Esophagus muscularis mucosa (tissue), 4 donors: ENCODE measurements at regions not wholly inside any gene's neighbourhood (a gene's known extent, or its start where the extent isn't known, plus 50 kb on each side); places are given as distances from the start of the nearest gene placed in this dataset.

Experiments
- DNase-seq: peaks from one replicate; pipeline ENCODE4 v3.0.0-alpha.2; 2017; ENCODE audit errors: extremely low spot score
- H3K27ac ChIP-seq, 4 donors: fragments of 200-600 bp; sonication (generic); replicated peaks in 1 of 4; 1 replicate in 3 of 4; 2 replicates in 1 of 4; pipeline ENCODE4 v1.5.1; 2016 to 2019; ENCODE audit warnings: mild to moderate bottlenecking in 1 of 4
- H3K27me3 ChIP-seq, 4 donors: fragments of 200-600 bp; sonication (generic); one replicate each; pipeline versions ENCODE4 v1.5.1 to v1.6.0; 2016 to 2019
- H3K36me3 ChIP-seq, 4 donors: fragments of 200-600 bp; sonication (generic); one replicate each; pipeline ENCODE4 v1.5.1; 2016 to 2019
- H3K4me1 ChIP-seq, 4 donors: fragments of 200-600 bp; sonication (generic); one replicate each; pipeline ENCODE4 v1.5.1; 2016 to 2019
- H3K4me3 ChIP-seq, 4 donors: fragments of 200-600 bp; sonication (generic); 1 replicate in 2 of 4; 2 replicates in 2 of 4; pipeline ENCODE4 v1.5.1; 2016 to 2019; ENCODE audit warnings: mild to moderate bottlenecking in 4 of 4, moderate library complexity in 1 of 4
- H3K9me3 ChIP-seq, 4 donors: fragments of 200-600 bp; sonication (generic); 1 replicate in 3 of 4; 2 replicates in 1 of 4; pipeline ENCODE4 v1.5.1; 2016 to 2019
- EP300 ChIP-seq: sonication (generic); formaldehyde crosslinking; IDR thresholded peaks from one replicate; pipeline ENCODE4 v1.6.1; 2017; ENCODE audit warnings: antibody characterized with exemption
- POLR2A ChIP-seq: fragments of 450-650 bp; IDR thresholded peaks from one replicate; pipeline ENCODE4 v1.6.1; 2017; ENCODE audit warnings: antibody characterized with exemption, moderate library complexity, mild to moderate bottlenecking, low read depth
- POLR2AphosphoS5 ChIP-seq, 2 donors: sonication (generic); formaldehyde crosslinking; IDR thresholded peaks; one replicate each; pipeline ENCODE4 v1.6.1; 2017; ENCODE audit warnings: antibody characterized with exemption in 2 of 2
- WGBS: methylation state at CpG from one replicate; pipeline ENCODE4 v1.1.5; 2018; 5-methylcytosine and 5-hydroxymethylcytosine counted together
- intact Hi-C: fragments of 100-400 bp; cut with DNase I; formaldehyde crosslinking; loops from one replicate; pipeline ENCODE4 v1.15.1; 2023
- TF ChIP-seq, protein P1 (sequence below), 3 experiments: fragments of 200-600 bp in 2 of 3; fragments of 450-650 bp in 1 of 3; sonication (generic) in 2 of 3; IDR thresholded peaks; one replicate each; pipeline ENCODE4 v1.5.1; 2017 to 2019; ENCODE audit warnings: antibody characterized with exemption in 3 of 3, mild to moderate bottlenecking in 2 of 3, moderate library complexity in 1 of 3

DNA sequence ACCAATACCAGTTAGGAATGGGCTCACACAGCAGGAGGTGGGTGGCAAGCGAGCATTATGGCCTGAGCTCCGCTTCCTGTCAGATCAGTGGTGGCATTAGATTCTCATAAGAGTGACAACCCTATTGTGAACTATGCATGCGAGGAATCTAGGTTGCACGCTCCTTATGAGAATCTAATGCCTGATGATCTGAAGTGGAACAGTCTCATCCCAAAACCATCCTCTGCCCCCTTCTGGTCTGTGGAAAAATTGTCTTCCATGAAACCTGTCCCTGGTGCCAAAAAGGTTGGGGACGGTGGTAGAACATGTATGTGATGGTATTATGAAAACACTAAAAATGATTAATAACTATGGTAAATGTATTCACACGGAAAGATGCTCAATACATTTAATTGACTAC, 99.7 kb upstream of the HIVEP1 start:
- H3K4me3 ChIP-seq, result no peak overlapping the region
- intact Hi-C loops, result no loop called here
- no peak for TF ChIP-seq EP300
- TF ChIP-seq, protein P1, sequence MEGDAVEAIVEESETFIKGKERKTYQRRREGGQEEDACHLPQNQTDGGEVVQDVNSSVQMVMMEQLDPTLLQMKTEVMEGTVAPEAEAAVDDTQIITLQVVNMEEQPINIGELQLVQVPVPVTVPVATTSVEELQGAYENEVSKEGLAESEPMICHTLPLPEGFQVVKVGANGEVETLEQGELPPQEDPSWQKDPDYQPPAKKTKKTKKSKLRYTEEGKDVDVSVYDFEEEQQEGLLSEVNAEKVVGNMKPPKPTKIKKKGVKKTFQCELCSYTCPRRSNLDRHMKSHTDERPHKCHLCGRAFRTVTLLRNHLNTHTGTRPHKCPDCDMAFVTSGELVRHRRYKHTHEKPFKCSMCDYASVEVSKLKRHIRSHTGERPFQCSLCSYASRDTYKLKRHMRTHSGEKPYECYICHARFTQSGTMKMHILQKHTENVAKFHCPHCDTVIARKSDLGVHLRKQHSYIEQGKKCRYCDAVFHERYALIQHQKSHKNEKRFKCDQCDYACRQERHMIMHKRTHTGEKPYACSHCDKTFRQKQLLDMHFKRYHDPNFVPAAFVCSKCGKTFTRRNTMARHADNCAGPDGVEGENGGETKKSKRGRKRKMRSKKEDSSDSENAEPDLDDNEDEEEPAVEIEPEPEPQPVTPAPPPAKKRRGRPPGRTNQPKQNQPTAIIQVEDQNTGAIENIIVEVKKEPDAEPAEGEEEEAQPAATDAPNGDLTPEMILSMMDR (IDR thresholded peaks at IDR 0.05), result no peak
- no peak for TF ChIP-seq POLR2AphosphoS5 (IDR thresholded peaks at IDR 0.05)
- no peak for TF ChIP-seq POLR2A
- H3K36me3 ChIP-seq, result no peaks in the 10 kb centered on the region
- no peaks in the 10 kb centered on the region for H3K27me3 ChIP-seq
- 98% methylated on average over 5 of the region's 6 CpGs for WGBS
- no peaks in the 10 kb centered on the region for H3K9me3 ChIP-seq
- no peak overlapping the region for H3K27ac ChIP-seq
- DNase-seq, result no peak
- no peaks in the 10 kb centered on the region for H3K4me1 ChIP-seq

DNA sequence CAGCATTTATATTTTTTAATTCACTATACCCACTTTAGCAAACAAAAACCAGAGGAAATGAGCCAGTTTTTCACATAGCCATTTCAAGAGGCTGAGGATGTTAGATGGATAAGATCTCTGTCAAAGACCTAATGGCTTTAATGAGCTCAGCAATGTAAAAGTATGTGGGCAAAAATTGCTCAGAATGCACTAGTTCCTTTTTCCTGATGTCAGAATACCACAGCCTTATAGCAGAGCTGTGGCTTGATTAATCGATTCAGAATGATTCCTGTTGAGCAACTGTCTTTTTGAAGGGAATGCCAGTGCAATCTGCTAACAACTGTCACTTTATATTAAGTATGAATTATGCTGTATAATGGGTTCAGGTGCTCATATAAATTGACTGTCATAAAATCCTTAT, 100.6 kb upstream of the HIVEP1 start:
- intact Hi-C loops, result no loop called here
- whole genome bisulfite sequencing, result 40% methylated on average over 1 of the region's 1 CpG
- Histone ChIP-seq H3K27ac (no peak overlapping the region), H3K4me1 (no peaks in the 10 kb centered on the region), H3K9me3 (no peaks in the 10 kb centered on the region), H3K36me3 (no peaks in the 10 kb centered on the region), H3K4me3 (no peak overlapping the region), H3K27me3 (no peaks in the 10 kb centered on the region)
- TF ChIP-seq POLR2AphosphoS5 (IDR thresholded peaks at IDR 0.05), result no peak
- TF ChIP-seq, protein P1 (IDR thresholded peaks at IDR 0.05), result no peak
- TF ChIP-seq POLR2A, result no peak
- no peak for TF ChIP-seq EP300
- DNase-seq, result no peak

DNA sequence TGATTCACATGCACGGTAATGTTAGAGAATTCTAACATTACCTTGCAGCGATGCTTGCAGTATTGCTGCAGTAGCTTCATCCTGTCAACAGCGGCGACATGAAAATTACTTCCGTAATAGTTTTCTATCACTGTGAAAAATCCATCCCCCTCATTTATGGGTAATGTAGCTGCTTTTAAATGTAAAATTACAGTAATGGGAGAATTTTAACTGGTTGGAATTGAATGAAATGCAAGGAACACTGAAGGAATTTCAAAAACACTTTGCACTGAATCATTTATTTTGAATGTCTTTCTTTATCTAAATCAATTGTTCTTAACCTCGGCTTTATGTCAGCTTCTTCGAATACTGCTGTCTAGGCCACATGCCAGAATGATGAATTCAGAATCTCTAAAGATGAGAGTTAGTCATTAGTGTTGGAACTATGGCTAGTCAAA, 102.4 kb upstream of the HIVEP1 start:
- 78% methylated on average over 7 of the region's 7 CpGs for WGBS
- TF ChIP-seq EP300 (no peak), POLR2AphosphoS5 (IDR thresholded peaks at IDR 0.05) (no peak), POLR2A (no peak)
- TF ChIP-seq, protein P1 (IDR thresholded peaks at IDR 0.05), result no peak
- Histone ChIP-seq H3K36me3 (no peaks in the 10 kb centered on the region), H3K9me3 (no peaks in the 10 kb centered on the region), H3K27ac (no peak overlapping the region), H3K27me3 (no peaks in the 10 kb centered on the region), H3K4me3 (no peak overlapping the region), H3K4me1 (no peaks in the 10 kb centered on the region)
- intact Hi-C loops, result no loop called here
- no peak for DNase-seq

DNA sequence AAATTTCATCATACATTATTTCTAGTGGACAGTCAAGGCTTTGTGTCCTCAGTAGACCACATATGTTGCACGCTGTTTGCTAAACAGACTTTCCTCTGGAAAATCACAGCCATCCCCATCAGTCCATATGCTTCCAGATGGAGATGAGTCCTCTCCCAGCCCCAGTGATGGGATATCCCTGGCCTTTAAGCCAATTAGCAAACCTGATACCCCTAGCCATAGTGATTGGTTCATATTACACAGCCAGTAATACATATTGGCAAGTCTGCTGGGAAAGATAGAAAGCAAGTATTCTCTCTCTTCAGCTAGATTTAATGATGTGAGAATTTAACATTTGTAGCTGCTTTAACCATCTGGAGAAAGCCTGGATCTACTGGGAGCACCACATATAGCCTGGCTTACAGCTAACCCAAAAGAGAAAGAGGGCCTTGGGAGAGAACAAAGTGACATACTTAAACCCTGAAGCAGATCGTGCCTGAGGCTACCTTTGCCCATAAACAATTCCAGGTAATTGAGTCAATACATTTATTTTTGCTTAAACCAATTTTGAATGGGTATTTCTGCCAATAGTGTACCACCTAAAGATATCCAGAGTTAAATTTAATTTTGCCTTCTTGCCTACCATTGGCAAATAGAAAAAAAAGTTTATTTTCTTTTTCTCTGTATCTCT, 103.5 kb upstream of the HIVEP1 start:
- intact Hi-C loops, result no loop called here
- Histone ChIP-seq H3K27me3 (no peaks in the 10 kb centered on the region), H3K36me3 (no peaks in the 10 kb centered on the region), H3K4me3 (no peak overlapping the region), H3K4me1 (no peaks in the 10 kb centered on the region), H3K27ac (no peak overlapping the region), H3K9me3 (no peaks in the 10 kb centered on the region)
- 81% methylated on average over 2 of the region's 2 CpGs for WGBS
- no peak for DNase-seq
- TF ChIP-seq POLR2A (no peak), EP300 (no peak), POLR2AphosphoS5 (IDR thresholded peaks at IDR 0.05) (no peak)
- TF ChIP-seq, protein P1 (IDR thresholded peaks at IDR 0.05), result no peak

DNA sequence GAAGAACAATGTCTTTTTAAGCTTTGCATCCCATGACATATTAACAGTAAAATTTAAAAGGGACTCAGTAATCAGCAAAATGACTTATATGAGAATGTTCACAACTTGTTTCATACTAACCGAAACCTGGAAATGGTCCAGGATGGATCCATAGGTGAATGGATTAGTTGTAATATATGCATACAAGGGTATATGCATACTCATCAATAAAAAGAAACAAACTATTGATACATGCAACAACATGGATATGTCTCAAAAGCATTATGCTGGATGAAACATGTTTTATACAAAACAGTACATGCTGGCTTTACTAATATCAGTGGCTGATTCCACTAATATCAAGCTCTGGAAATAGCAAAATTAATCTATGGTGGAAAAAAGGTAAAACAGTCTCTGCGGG, 108.5 kb upstream of the HIVEP1 start:
- Histone ChIP-seq H3K27me3 (no peaks in the 10 kb centered on the region), H3K9me3 (no peaks in the 10 kb centered on the region), H3K36me3 (no peaks in the 10 kb centered on the region), H3K4me1 (no peaks in the 10 kb centered on the region), H3K27ac (no peak overlapping the region), H3K4me3 (no peak overlapping the region)
- no peak for DNase-seq
- intact Hi-C loops, result no loop called here
- WGBS, result 84% methylated on average over 2 of the region's 2 CpGs
- TF ChIP-seq POLR2AphosphoS5 (IDR thresholded peaks at IDR 0.05) (no peak), POLR2A (no peak), EP300 (no peak)
- TF ChIP-seq, protein P1 (IDR thresholded peaks at IDR 0.05), result no peak
